Esophagus (tissue), 2 donors: ENCODE measurements at regions not wholly inside any gene's neighbourhood (a gene's known extent, or its start where the extent isn't known, plus 50 kb on each side); places are given as distances from the start of the nearest gene placed in this dataset.

Experiments used
- H3K27ac ChIP-seq, 2 donors: one replicate each; pipeline ENCODE4 v1.5.1; 2013; ENCODE audit warnings: low read depth in 2 of 2, mild to moderate bottlenecking in 2 of 2, inconsistent platforms in 1 of 2, low read length in 1 of 2, moderate library complexity in 1 of 2
- H3K27me3 ChIP-seq, 2 donors: one replicate each; pipeline ENCODE4 v1.6.1; 2013; ENCODE audit warnings: low read length in 2 of 2, control low read depth in 1 of 2, mild to moderate bottlenecking in 1 of 2; ENCODE audit not compliant: insufficient read depth in 2 of 2, control insufficient read depth in 1 of 2
- H3K36me3 ChIP-seq, 2 donors: one replicate each; pipeline ENCODE4 v1.6.1; 2013; ENCODE audit warnings: low read length in 1 of 2; ENCODE audit not compliant: control insufficient read depth in 2 of 2, insufficient read depth in 2 of 2
- H3K4me1 ChIP-seq, 2 donors: one replicate each; pipeline ENCODE4 v1.6.1; 2013; ENCODE audit warnings: low read length in 1 of 2; ENCODE audit not compliant: control insufficient read depth in 2 of 2, insufficient read depth in 2 of 2
- H3K4me3 ChIP-seq, 2 donors: one replicate each; pipeline ENCODE4 v1.5.1; 2013; ENCODE audit warnings: low read length in 2 of 2, mild to moderate bottlenecking in 2 of 2, low read depth in 1 of 2, moderate library complexity in 1 of 2
- H3K9me3 ChIP-seq, 2 donors: one replicate each; pipeline ENCODE4 v1.6.1; 2013; ENCODE audit warnings: mild to moderate bottlenecking in 2 of 2, low read depth in 1 of 2, low read length in 1 of 2, moderate library complexity in 1 of 2; ENCODE audit not compliant: control insufficient read depth in 2 of 2, insufficient read depth in 1 of 2
- WGBS, 2 donors: extraction: QIAGEN DNeasy Blood & Tissue Kit; methylation state at CpG; one replicate each; pipeline ENCODE4 v1.1.7; 2013; 5-methylcytosine and 5-hydroxymethylcytosine counted together
- donor health status: healthy with polysubstance abuse.
- donor health status: Bipolar disorder and iron deficiency.

DNA sequence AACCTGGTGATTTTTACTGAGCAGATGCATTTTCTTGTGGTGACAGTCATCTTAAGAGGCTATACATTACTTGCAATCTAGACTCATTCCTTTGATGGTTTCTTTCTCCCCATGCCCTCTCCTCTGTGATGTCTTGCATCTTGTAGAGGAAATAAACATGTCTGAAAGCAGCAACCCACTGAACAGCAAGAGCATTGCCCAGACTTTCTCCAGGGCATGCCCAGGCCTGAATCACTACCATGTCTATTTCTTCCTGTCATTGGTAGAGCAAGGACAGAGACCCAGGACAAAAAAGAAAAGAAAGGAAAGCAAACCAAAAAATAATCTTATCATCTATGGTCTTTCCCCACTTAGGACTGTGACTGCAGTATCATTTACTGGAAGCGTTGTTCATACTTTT is 326.1 kb downstream of the HNRNPD start:
- 86 to 100% methylated on average over 1 of the region's 1 CpG for WGBS, 2 donors
- Histone ChIP-seq H3K27ac (no peak overlapping the region), H3K9me3 (no peaks in the 10 kb centered on the region), H3K4me3 (no peak overlapping the region), H3K27me3 (no peaks in the 10 kb centered on the region), H3K4me1 (peaks cover 0 to 9% of the 10 kb centered on the region in 2 donors), H3K36me3 (no peaks in the 10 kb centered on the region)

DNA sequence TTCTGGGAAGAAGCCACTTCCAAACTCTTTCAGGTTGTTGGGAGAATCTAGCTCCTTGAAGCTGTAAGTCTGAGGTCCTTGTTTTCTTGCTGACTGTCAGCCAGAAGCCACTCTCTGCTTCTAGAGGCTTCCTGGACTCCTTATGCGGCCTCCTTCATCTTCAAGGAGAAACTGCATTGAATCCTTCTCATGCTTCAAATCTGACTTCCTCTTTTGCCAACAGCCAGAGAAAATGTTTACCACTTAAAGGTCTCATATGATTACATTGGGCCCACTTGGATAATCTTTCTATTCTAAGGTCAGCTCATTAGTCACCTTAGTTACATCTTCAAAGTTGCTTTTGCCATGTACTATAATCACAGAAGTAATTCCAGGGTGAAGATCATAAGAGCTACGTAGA is 327.0 kb downstream of the HNRNPD start:
- Histone ChIP-seq H3K4me1 (peaks cover 0 to 9% of the 10 kb centered on the region in 2 donors), H3K4me3 (no peak overlapping the region), H3K27ac (no peak overlapping the region), H3K27me3 (no peaks in the 10 kb centered on the region), H3K36me3 (no peaks in the 10 kb centered on the region), H3K9me3 (no peaks in the 10 kb centered on the region)
- WGBS, 2 donors: 87 to 96% methylated on average over 2 of the region's 2 CpGs

DNA sequence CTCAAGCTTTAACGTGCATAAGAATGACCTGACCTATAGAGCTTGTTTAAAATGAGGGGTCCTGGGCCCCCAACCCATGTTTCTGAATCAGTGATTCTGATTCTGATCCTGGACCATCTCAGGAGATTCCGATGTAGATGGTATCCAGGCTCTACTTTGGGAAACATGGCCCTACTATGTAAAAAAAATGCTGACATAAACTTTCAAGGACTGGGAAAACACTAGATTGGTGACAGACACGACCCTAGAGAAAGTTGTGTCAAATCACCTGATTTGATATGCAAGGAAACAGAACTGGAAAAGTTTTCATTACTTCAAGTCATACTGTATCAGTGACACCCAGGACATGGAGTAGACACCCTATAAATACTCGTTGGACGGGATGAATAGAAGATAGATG is 328.5 kb downstream of the HNRNPD start:
- Histone ChIP-seq H3K4me3 (no peak overlapping the region), H3K4me1 (peaks cover 0 to 2% of the 10 kb centered on the region in 2 donors), H3K9me3 (no peaks in the 10 kb centered on the region), H3K36me3 (no peaks in the 10 kb centered on the region), H3K27ac (no peak overlapping the region), H3K27me3 (no peaks in the 10 kb centered on the region)
- WGBS, 2 donors: 60 to 63% methylated on average over 5 of the region's 5 CpGs

DNA sequence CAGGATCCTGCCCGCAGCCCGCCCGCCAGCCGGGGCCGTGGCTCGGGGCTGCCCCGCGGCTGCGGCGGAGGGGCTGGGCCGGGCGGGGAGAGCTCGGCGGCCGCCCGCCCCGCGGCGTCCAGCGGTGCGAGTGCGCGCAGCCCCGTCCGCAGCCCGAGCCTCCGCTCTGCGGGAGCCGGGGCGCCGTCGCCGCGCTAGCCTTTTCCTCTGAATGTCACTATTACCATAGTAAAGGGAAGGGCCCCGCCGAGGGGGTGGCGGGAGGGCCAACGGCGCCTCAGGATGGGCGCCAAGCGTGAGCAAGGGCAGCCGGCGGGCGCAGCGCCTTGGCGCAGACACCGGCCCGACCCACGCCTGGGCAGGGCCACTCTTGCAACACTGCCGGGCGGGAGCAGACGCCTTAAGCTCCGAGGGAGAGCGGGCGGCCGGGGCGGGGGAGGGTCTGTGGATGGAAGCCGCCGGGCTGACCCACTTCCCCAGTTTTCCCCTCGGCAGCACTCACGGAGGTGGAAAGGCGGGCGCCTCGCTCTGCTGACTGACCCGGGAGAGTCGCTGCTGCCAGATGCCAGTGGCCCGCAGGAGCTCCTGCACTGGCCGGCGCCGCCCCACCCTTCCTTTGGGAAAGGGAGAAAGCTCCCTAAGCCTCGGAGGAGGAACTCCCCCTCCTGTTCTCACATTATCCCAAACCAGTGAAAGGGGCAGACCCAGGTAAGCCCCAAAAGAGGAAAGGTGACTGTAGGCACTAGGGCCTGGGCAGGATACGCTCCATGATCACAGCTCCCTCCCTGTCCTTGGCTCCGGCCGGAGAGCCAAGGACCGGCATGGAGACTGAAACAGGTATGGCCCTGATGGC is 329.4 kb downstream of the HNRNPD start:
- 1 to 2% methylated on average over 58 to 75 of the region's 75 CpGs for WGBS, 2 donors
- H3K9me3 ChIP-seq: no peaks in the 10 kb centered on the region
- no peak overlapping the region for H3K27ac ChIP-seq
- H3K4me3 ChIP-seq: peak overlapping the region; percentile 52 to 55
- peaks cover 0 to 2% of the 10 kb centered on the region in 2 donors for H3K4me1 ChIP-seq
- H3K36me3 ChIP-seq: no peaks in the 10 kb centered on the region
- no peaks in the 10 kb centered on the region for H3K27me3 ChIP-seq

DNA sequence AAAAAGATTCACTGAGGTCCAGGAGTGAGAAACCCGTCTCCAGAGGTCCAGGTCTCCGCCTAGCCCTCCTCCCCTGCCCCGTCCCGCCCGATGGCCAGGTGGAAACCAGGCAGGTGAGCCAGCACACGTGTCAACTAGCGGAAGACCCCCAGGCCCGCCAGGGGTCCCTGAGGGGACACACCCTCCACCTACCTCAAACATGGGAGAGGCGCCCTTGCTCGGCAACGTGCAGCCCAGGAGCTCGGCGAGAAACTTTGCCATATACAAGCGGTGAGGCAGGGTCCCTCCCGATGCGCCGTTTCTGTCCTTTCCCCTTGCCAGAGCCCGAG is 330.0 kb downstream of the HNRNPD start:
- WGBS, 2 donors: 3 to 6% methylated on average over 18 of the region's 18 CpGs

DNA sequence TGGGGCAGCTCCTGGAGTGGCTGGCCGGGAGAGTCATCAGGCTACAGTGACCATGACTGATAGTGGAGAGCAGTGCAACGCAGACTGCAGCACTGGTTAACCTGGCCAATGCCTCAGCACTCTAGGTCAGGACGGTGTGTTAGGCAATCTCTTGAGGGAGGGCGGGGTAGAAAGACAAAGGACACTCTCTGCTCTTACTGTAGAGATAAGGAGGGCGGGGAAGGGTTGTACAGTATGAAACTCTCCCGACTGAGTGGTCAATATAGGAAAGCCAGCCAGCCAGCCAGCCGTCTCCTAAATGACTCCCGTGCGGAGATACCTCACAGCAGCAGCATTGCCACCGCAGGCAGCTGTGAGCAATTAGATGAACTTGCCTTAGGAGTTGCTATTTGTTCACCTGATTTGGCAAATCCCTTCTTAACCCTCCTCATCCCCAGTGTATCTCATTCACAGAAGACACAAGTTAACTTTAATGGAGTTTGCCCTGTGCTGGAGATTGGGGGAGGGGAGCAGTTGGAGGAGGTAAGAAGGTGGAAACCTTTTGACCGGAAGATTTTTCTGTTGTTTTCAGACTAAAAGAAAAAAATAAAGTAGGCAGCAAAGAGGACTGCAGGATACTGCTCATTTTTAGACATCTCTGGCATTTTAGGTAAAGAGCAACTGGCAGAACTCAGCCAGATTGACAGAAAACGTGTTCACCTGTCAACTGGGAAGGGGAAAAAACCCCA is 330.5 kb downstream of the HNRNPD start:
- no peaks in the 10 kb centered on the region for H3K36me3 ChIP-seq
- H3K27me3 ChIP-seq: no peaks in the 10 kb centered on the region
- 18 to 24% methylated on average over 12 of the region's 12 CpGs for WGBS, 2 donors
- H3K9me3 ChIP-seq: no peaks in the 10 kb centered on the region
- peak overlapping the region; percentile 52 to 55 for H3K4me3 ChIP-seq
- H3K27ac ChIP-seq: no peak overlapping the region
- H3K4me1 ChIP-seq: peaks cover 0 to 2% of the 10 kb centered on the region in 2 donors

More for the DNA sequence above, 330.0 kb downstream of the HNRNPD start:
- no peaks in the 10 kb centered on the region for H3K9me3 ChIP-seq
- peaks cover 0 to 2% of the 10 kb centered on the region in 2 donors for H3K4me1 ChIP-seq
- H3K27ac ChIP-seq: no peak overlapping the region
- no peaks in the 10 kb centered on the region for H3K27me3 ChIP-seq
- H3K4me3 ChIP-seq: peak overlapping the region; percentile 52 to 55
- H3K36me3 ChIP-seq: no peaks in the 10 kb centered on the region

DNA sequence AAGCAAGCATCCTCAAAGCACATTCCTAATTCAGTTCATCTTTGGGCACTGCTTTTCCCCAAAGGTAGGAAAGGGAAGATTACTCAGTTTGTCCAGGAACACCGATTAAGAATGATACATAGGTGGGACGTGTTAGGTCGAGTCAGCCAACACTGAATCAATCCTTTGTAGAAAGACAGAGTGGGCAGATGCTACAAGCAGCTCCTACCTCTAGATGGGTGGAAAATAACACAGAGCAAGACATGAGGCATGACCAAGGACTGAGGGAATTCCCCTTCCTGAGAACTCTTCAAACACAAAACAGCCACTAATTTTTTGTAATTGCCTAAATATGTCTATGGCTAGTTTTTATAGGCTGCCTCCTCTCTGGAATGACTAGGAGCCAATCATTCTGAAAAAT is 331.7 kb downstream of the HNRNPD start:
- Histone ChIP-seq H3K27me3 (no peaks in the 10 kb centered on the region), H3K4me3 (no peak overlapping the region)
- WGBS, 2 donors: 36 to 65% methylated on average over 3 of the region's 3 CpGs

DNA sequence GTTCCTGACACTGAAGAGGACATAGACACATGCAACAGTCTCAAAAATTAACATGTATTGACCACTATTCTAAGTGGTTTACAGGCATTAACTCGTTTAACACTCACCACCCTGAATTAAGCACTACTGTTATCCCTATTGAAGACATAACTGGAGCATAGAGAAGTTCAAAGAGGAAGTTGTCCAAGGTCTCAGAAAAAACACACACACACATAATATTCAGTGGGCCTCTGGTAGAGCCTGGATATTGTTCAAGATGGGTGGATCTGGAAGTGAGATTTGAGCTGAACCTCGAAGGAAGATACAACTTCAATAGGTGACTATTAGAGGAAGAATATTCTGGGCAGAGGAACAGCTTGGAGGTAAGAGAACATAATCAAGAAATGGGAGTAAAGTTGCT is 334.9 kb downstream of the HNRNPD start:
- H3K27ac ChIP-seq: no peak overlapping the region
- 39 to 48% methylated on average over 2 of the region's 2 CpGs for WGBS, 2 donors

More for the DNA sequence above, 331.7 kb downstream of the HNRNPD start:
- Histone ChIP-seq H3K9me3 (no peaks in the 10 kb centered on the region), H3K27ac (no peak overlapping the region), H3K4me1 (no peaks in the 10 kb centered on the region), H3K36me3 (no peaks in the 10 kb centered on the region)

DNA sequence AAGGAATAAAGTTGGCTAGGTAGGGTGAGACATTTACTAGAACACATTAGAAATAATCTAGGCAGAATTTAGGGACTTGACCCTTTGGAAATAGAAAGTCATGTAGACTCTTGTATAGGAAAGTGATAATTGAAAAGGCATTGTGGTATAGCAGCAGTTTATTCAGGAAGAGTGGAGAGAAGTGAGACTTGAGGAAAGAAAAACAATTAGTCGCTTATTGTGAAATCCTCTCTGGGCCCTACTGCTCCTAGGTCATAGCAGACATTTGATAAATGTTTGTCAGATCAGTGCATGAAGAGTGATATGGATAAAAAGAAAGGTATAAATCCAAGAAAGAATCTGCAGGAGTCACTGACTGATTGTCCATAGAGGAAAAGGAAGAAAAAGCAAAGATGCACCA is 337.6 kb downstream of the HNRNPD start:
- no peaks in the 10 kb centered on the region for H3K9me3 ChIP-seq
- H3K27me3 ChIP-seq: no peaks in the 10 kb centered on the region
- H3K4me3 ChIP-seq: no peak overlapping the region
- no peak overlapping the region for H3K27ac ChIP-seq
- no peaks in the 10 kb centered on the region for H3K36me3 ChIP-seq
- H3K4me1 ChIP-seq: no peaks in the 10 kb centered on the region
- 42 to 78% methylated on average over 1 of the region's 1 CpG for WGBS, 2 donors

More for the DNA sequence above, 334.9 kb downstream of the HNRNPD start:
- H3K36me3 ChIP-seq: no peaks in the 10 kb centered on the region
- H3K4me1 ChIP-seq: no peaks in the 10 kb centered on the region
- no peak overlapping the region for H3K4me3 ChIP-seq
- H3K27me3 ChIP-seq: no peaks in the 10 kb centered on the region
- H3K9me3 ChIP-seq: no peaks in the 10 kb centered on the region
